K562 (cell line): ENCODE measurements at regions not wholly inside any gene's neighbourhood (a gene's known extent, or its start where the extent isn't known, plus 50 kb on each side); places are given as distances from the start of the nearest gene placed in this dataset.

Experiments used
- ATAC-seq: fragments of 200-7000 bp; cut with Tn5 transposase; 3 replicates; pipeline ENCODE4 v1.9.1; 2020; ENCODE audit warnings: moderate library complexity
- BruUV-seq: library from RNA; stranded (reverse); fragments of 400-500 nt; replicated peaks from 2 replicates; lab custom pipeline; 2021; lab: Mats Ljungman, UMichigan
- CTCF ChIA-PET: fragments of 300-600 bp; formaldehyde crosslinking; extraction: SDS; loops from one replicate; lab custom pipeline; 2021; ENCODE audit warnings: low intra/inter-chr PET ratio; lab: Yijun Ruan, JAX
- POLR2A ChIA-PET: fragments of 300-600, 350-650 bp; sonication (Branson Sonifier 250); formaldehyde crosslinking; extraction: SDS; loops from one replicate; lab custom pipeline; 2021; ENCODE audit warnings: antibody characterized with exemption, inconsistent platforms; lab: Yijun Ruan, JAX
- DNase-seq, 4 experiments: peaks; one replicate each; pipeline versions ENCODE4 v3.0.0 to v3.0.0-alpha.2; 2011 to 2018; ENCODE audit warnings: low spot score in 3 of 4, mixed read lengths in 3 of 4; ENCODE audit errors: extremely low read depth in 1 of 4
- FAIRE-seq: peaks from 2 replicates; lab custom pipeline; 2011; peaks lifted over from hg19 to GRCh38; lab: Jason Lieb, UNC
- H2AFZ ChIP-seq: 2 replicates; pipeline ENCODE4 v1.6.0; 2011; ENCODE audit warnings: low read depth, low read length, control low read depth, inconsistent platforms
- H3K27ac ChIP-seq: fragments of 200-600 bp; 3 replicates; pipeline ENCODE4 v1.8.0; 2011; ENCODE audit warnings: low read depth, mild to moderate bottlenecking, control low read depth, inconsistent platforms, low read length, moderate library complexity, mixed read lengths; ENCODE audit errors: extremely low read depth
- H3K27me3 ChIP-seq, 2 experiments: fragments of 300-600 bp in 1 of 2; 2 replicates in 1 of 2; 3 replicates in 1 of 2; pipeline versions ENCODE4 v1.6.0 to v1.8.0; 2011; ENCODE audit warnings: inconsistent platforms in 2 of 2, low read length in 2 of 2, mild to moderate bottlenecking in 1 of 2, mixed read lengths in 1 of 2, moderate library complexity in 1 of 2; ENCODE audit not compliant: control insufficient read depth in 2 of 2, insufficient read depth in 2 of 2
- H3K36me3 ChIP-seq: fragments of 300-600 bp; 3 replicates; pipeline ENCODE4 v1.8.0; 2011; ENCODE audit warnings: mild to moderate bottlenecking, low read length, inconsistent platforms; ENCODE audit not compliant: control insufficient read depth, insufficient read depth
- H3K4me1 ChIP-seq, 2 experiments: fragments of 200-600 bp in 1 of 2; replicated peaks in 1 of 2; 2 replicates in 1 of 2; 3 replicates in 1 of 2; pipeline versions ENCODE4 v1.5.1 to v1.8.0; 2011; ENCODE audit warnings: inconsistent platforms in 2 of 2, low read length in 2 of 2, mild to moderate bottlenecking in 1 of 2, mixed read lengths in 1 of 2, moderate library complexity in 1 of 2; ENCODE audit not compliant: control insufficient read depth in 2 of 2, insufficient read depth in 2 of 2
- H3K4me2 ChIP-seq: 2 replicates; pipeline ENCODE4 v1.6.1; 2011; ENCODE audit warnings: low read length, control low read depth, inconsistent platforms, mixed read lengths; ENCODE audit not compliant: insufficient read depth
- H3K4me3 ChIP-seq: fragments of 200-600 bp; sonication (generic), shearing (Covaris generic); 2 replicates; pipeline ENCODE4 v1.5.1; 2016; ENCODE audit warnings: control low read depth, inconsistent platforms
- H3K79me2 ChIP-seq: fragments of 200-600 bp; 3 replicates; pipeline ENCODE4 v1.8.0; 2011; ENCODE audit warnings: low read length, inconsistent platforms; ENCODE audit not compliant: control insufficient read depth, insufficient read depth
- H3K9ac ChIP-seq, 2 experiments: 2 replicates each; pipeline versions ENCODE4 v1.6.0 to v1.6.1; 2011; ENCODE audit warnings: low read depth in 2 of 2, low read length in 2 of 2, control low read depth in 1 of 2, inconsistent platforms in 1 of 2, mild to moderate bottlenecking in 1 of 2, mixed read lengths in 1 of 2; ENCODE audit not compliant: insufficient read depth in 1 of 2
- H3K9me1 ChIP-seq: one replicate; pipeline ENCODE4 v1.6.0; 2011; ENCODE audit warnings: inconsistent platforms, mild to moderate bottlenecking, low read length, moderate library complexity; ENCODE audit not compliant: control insufficient read depth, insufficient read depth
- H3K9me3 ChIP-seq: replicated peaks from 2 replicates; pipeline ENCODE4 v1.5.1; 2011; ENCODE audit warnings: low read depth, low read length, inconsistent platforms; ENCODE audit not compliant: control insufficient read depth, insufficient read depth
- H4K20me1 ChIP-seq: replicated peaks from 2 replicates; pipeline ENCODE4 v1.6.1; 2011; ENCODE audit warnings: low read length, inconsistent platforms, mixed read lengths; ENCODE audit not compliant: control insufficient read depth, insufficient read depth
- ARID3A ChIP-seq: IDR thresholded peaks from 2 replicates; pipeline ENCODE4 v1.6.1; 2012; ENCODE audit warnings: low read depth, low read length, improper control_type of control experiment, borderline replicate concordance
- CEBPZ ChIP-seq: fragments of 150-350 bp; IDR thresholded peaks from 2 replicates; pipeline ENCODE4 v1.6.1; 2014; ENCODE audit warnings: low read depth, mild to moderate bottlenecking, low read length, borderline replicate concordance
- CLOCK ChIP-seq: fragments of 250-450 bp; sonication (Bioruptor Pico); IDR thresholded peaks from 2 replicates; pipeline ENCODE4 v1.4.0; 2020; ENCODE audit warnings: mild to moderate bottlenecking, moderate library complexity, borderline replicate concordance
- KLF6 ChIP-seq: fragments of 250-450 bp; sonication (Bioruptor Pico); IDR thresholded peaks from 2 replicates; pipeline ENCODE4 v1.4.0; 2020; ENCODE audit warnings: mild to moderate bottlenecking, moderate library complexity, borderline replicate concordance
- PHB ChIP-seq: fragments of 250-450 bp; sonication (Bioruptor Pico); IDR thresholded peaks from 2 replicates; pipeline ENCODE4 v1.5.0; 2021
- PKNOX1 ChIP-seq: fragments of 450-650 bp; IDR thresholded peaks from 2 replicates; pipeline ENCODE4 v1.6.1; 2016
- POLR3G ChIP-seq: IDR thresholded peaks from 2 replicates; pipeline ENCODE4 v1.6.1; 2011; ENCODE audit not compliant: insufficient read length, insufficient replicate concordance; ENCODE audit errors: extremely low read depth
- SIN3A ChIP-seq, 2 experiments: fragments of 150-350 bp in 1 of 2; IDR thresholded peaks; 2 replicates each; pipeline ENCODE4 v1.6.1; 2011 to 2016; ENCODE audit warnings: borderline replicate concordance in 2 of 2, low read depth in 2 of 2, low read length in 2 of 2, mild to moderate bottlenecking in 2 of 2, moderate library complexity in 2 of 2; ENCODE audit not compliant: control insufficient read depth in 1 of 2
- ZBTB2 ChIP-seq: fragments of 450-650 bp; IDR thresholded peaks from 2 replicates; pipeline ENCODE4 v1.6.1; 2016; ENCODE audit warnings: antibody characterized with exemption
- ZZZ3 ChIP-seq: fragments of 450-650 bp; IDR thresholded peaks from 2 replicates; pipeline ENCODE4 v1.6.1; 2016; ENCODE audit warnings: antibody characterized with exemption, mild to moderate bottlenecking, moderate library complexity
- WGBS: fragments of 100-300 bp; shearing (Covaris generic); methylation state at CpG from one replicate; pipeline ENCODE4 v1.1.6; 2016; ENCODE audit warnings: low coverage, mixed read lengths; ENCODE audit not compliant: insufficient coverage; ENCODE audit errors: missing lambda C conversion rate; 5-methylcytosine and 5-hydroxymethylcytosine counted together
- in situ Hi-C: fragments of 300-500 bp; cut with MboI; formaldehyde crosslinking; loops from 4 replicates; pipeline ENCODE4 v1.15.0; 2018; ENCODE audit warnings: inconsistent platforms, mixed read lengths
- intact Hi-C: fragments of 100-400 bp; cut with micrococcal nuclease; formaldehyde crosslinking; loops from 2 replicates; pipeline ENCODE4 v1.14.2; 2022

- no peak for TF ChIP-seq CEBPZ
- TF ChIP-seq POLR3G: no peak
- TF ChIP-seq SIN3A (IDR thresholded peaks at IDR 0.05; ENCODE audit: borderline replicate concordance in 2 of 2, control insufficient read depth in 1 of 2, low read depth in 2 of 2, low read length in 2 of 2): no peak
Observed at GRCh38 chr4:177528620-177529019, 86.4 kb upstream of the AGA start (continued).

GRCh38 chr4:177530561-177530960 lies 88.3 kb upstream of the AGA start:
- Histone ChIP-seq H3K36me3 (no peaks in the 10 kb centered on the region), H4K20me1 (no peaks in the 10 kb centered on the region), H3K27ac (no peak overlapping the region), H3K79me2 (no peaks in the 10 kb centered on the region), H3K4me1 (no peaks in the 10 kb centered on the region), H3K4me2 (no peak overlapping the region), H3K4me3 (no peak overlapping the region), H2AFZ (no peak overlapping the region), H3K9me1 (no peaks in the 10 kb centered on the region), H3K9ac (no peak overlapping the region), H3K9me3 (no peaks in the 10 kb centered on the region), H3K27me3 (no peaks in the 10 kb centered on the region)
- WGBS: 0% methylated on average over 1 of the region's 1 CpG
- FAIRE-seq: no peak
- CTCF ChIA-PET: no interaction called here
- in situ Hi-C loops: no loop called here
- DNase-seq: no peak
- POLR2A ChIA-PET: no interaction called here
- intact Hi-C loops: no loop called here
- BruUV-seq: no TSS peak
- ATAC-seq: no peak
- TF ChIP-seq ARID3A: no peak
- no peak for TF ChIP-seq CLOCK (CRISPR knock-in tag)
- TF ChIP-seq ZBTB2: no peak
- TF ChIP-seq PHB (CRISPR knock-in tag): no peak
- no peak for TF ChIP-seq KLF6 (CRISPR knock-in tag)
- TF ChIP-seq PKNOX1: no peak
- no peak for TF ChIP-seq ZZZ3
